A673 (cell line): ENCODE measurements at regions not wholly inside any gene's neighbourhood (a gene's known extent, or its start where the extent isn't known, plus 50 kb on each side); places are given as distances from the start of the nearest gene placed in this dataset.

ENCODE experiments used
- BruUV-seq: library from RNA; stranded (reverse); fragments of 400-500 nt; replicated peaks from 2 replicates; lab custom pipeline; 2021; lab: Mats Ljungman, UMichigan
- CTCF ChIA-PET: fragments of 300-600 bp; sonication (Branson Sonifier 250); formaldehyde crosslinking; loops from one replicate; lab custom pipeline; 2022; ENCODE audit warnings: antibody characterized with exemption; lab: Charles Lee
- POLR2A ChIA-PET: fragments of 300-600 bp; sonication (Branson Sonifier 250); formaldehyde crosslinking; loops from one replicate; lab custom pipeline; 2022; ENCODE audit warnings: antibody characterized with exemption; ENCODE audit not compliant: low non-redundant PET; lab: Charles Lee
- DNase-seq: peaks from one replicate; pipeline ENCODE4 v3.0.0-alpha.2; 2015; ENCODE audit warnings: low spot score
- H3K27ac ChIP-seq: fragments of 200-600 bp; sonication (generic); 2 replicates; pipeline ENCODE4 v1.5.1; 2016; ENCODE audit warnings: mixed run types, low read depth, mild to moderate bottlenecking, mixed read lengths, antibody characterized with exemption, low read length; ENCODE audit not compliant: poor library complexity, severe bottlenecking
- H3K27me3 ChIP-seq: fragments of 200-600 bp; sonication (generic); replicated peaks from 2 replicates; pipeline ENCODE4 v1.6.1; 2017; ENCODE audit warnings: mixed run types, low read depth, mild to moderate bottlenecking, mixed read lengths, antibody characterized with exemption, low read length; ENCODE audit not compliant: insufficient read depth, poor library complexity
- H3K36me3 ChIP-seq: fragments of 200-600 bp; sonication (generic); 2 replicates; pipeline ENCODE4 v1.6.1; 2016; ENCODE audit warnings: mixed run types, mild to moderate bottlenecking, mixed read lengths, antibody characterized with exemption, low read length; ENCODE audit not compliant: insufficient read depth, poor library complexity, severe bottlenecking
- H3K4me1 ChIP-seq: fragments of 200-600 bp; sonication (generic); 2 replicates; pipeline ENCODE4 v1.6.1; 2017; ENCODE audit warnings: mixed run types, mild to moderate bottlenecking, mixed read lengths, antibody characterized with exemption, low read length; ENCODE audit not compliant: insufficient read depth, poor library complexity, severe bottlenecking
- H3K4me3 ChIP-seq: fragments of 200-600 bp; sonication (generic); 2 replicates; pipeline ENCODE4 v1.5.1; 2016; ENCODE audit warnings: low read depth, mixed run types, mild to moderate bottlenecking, mixed read lengths, low read length; ENCODE audit not compliant: poor library complexity, severe bottlenecking
- H3K9me3 ChIP-seq: fragments of 200-600 bp; sonication (generic); 2 replicates; pipeline ENCODE4 v1.6.1; 2016; ENCODE audit warnings: mixed run types, low read depth, mild to moderate bottlenecking, mixed read lengths, antibody characterized with exemption, low read length; ENCODE audit not compliant: poor library complexity, severe bottlenecking
- EZH2 ChIP-seq: fragments of 200-600 bp; sonication (generic); IDR thresholded peaks from 2 replicates; pipeline ENCODE4 v1.6.1; 2017; ENCODE audit warnings: borderline replicate concordance, low read depth, mild to moderate bottlenecking, mixed read lengths, antibody characterized with exemption, low read length; ENCODE audit not compliant: poor library complexity, severe bottlenecking
- intact Hi-C: fragments of 100-400 bp; cut with micrococcal nuclease; formaldehyde crosslinking; loops from one replicate; pipeline ENCODE4 v1.10.0; 2022; ENCODE audit not compliant: unreplicated experiment
- TF ChIP-seq, protein P1 (sequence below): fragments of 300-800, 200-600 bp; sonication (generic); conservative IDR thresholded peaks from 2 replicates; pipeline ENCODE4 v1.5.1; 2017; ENCODE audit warnings: low read depth, mild to moderate bottlenecking, antibody characterized with exemption, low read length, moderate library complexity, mixed read lengths

DNA sequence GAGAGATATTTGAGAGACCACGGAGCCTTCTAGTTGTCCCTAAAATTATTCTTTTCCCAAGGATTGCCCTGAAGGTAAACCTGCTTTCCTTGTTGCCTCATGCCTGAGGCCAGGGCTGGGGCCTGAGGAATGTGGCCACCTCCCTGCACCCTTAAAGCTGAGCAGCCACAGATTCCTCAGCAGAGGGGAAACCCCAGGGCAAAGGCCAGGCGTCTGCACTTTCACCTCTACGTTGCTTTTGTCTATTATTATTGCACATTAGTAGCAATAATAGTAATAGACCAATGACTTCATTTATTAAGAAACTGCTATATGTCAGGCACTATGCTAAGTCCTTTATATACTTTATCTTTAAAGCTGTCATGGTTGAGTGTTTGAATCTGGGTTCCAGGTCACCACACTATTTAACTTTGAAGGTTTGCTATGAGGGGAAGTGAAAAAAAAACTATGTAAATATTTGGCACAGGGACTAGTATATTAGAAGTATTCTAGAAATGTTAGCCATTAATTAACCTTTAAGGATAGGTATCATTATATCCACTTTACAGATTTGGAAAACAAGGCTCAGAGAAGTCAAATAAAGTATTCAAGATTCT is 104.2 kb downstream of the LRRC30 start:
- TF ChIP-seq, protein P1, sequence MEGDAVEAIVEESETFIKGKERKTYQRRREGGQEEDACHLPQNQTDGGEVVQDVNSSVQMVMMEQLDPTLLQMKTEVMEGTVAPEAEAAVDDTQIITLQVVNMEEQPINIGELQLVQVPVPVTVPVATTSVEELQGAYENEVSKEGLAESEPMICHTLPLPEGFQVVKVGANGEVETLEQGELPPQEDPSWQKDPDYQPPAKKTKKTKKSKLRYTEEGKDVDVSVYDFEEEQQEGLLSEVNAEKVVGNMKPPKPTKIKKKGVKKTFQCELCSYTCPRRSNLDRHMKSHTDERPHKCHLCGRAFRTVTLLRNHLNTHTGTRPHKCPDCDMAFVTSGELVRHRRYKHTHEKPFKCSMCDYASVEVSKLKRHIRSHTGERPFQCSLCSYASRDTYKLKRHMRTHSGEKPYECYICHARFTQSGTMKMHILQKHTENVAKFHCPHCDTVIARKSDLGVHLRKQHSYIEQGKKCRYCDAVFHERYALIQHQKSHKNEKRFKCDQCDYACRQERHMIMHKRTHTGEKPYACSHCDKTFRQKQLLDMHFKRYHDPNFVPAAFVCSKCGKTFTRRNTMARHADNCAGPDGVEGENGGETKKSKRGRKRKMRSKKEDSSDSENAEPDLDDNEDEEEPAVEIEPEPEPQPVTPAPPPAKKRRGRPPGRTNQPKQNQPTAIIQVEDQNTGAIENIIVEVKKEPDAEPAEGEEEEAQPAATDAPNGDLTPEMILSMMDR: no peak
- no peak for TF ChIP-seq EZH2
- BruUV-seq: no TSS peak
- ChIA-PET POLR2A (interaction anchor here (0.5 kb wide), 1 partner anchor 401 kb away, joined by 3 read pairs; no protein-coding TSS in a partner anchor), CTCF (no interaction called here)
- Histone ChIP-seq H3K27ac (no peak overlapping the region), H3K4me1 (no peaks in the 10 kb centered on the region), H3K4me3 (no peak overlapping the region), H3K9me3 (peaks cover 44% of the 10 kb centered on the region), H3K36me3 (no peaks in the 10 kb centered on the region), H3K27me3 (no peaks in the 10 kb centered on the region)
- intact Hi-C loops: no loop called here
- no peak for DNase-seq

DNA sequence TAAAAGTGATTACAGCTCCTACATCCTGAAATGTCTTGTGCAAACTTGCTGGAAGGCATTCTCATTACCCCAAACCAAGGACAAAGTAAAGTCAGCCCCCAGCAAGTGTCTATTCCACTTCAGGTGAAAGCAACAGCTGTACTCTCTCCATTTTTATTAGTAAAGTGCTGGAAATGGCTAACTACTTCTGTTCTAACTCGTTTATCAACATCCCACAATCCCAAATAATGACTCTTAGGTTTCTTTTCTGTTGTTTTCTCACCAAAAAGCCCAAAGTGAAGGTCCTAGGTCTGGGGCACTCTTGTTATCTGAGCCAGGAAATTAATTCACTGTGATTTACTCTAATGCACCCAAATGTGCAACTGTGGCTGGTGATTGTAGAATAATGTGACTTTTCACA is 105.7 kb downstream of the LRRC30 start:
- no peak overlapping the region for H3K4me3 ChIP-seq
- H3K36me3 ChIP-seq: no peaks in the 10 kb centered on the region
- no peak for DNase-seq
- TF ChIP-seq, protein P1: no peak
- TF ChIP-seq EZH2: no peak
- intact Hi-C loops: no loop called here
- BruUV-seq: no TSS peak
- H3K27me3 ChIP-seq: no peaks in the 10 kb centered on the region
- ChIA-PET CTCF (no interaction called here), POLR2A (no interaction called here)
- peaks cover 39% of the 10 kb centered on the region for H3K9me3 ChIP-seq
- no peaks in the 10 kb centered on the region for H3K4me1 ChIP-seq
- no peak overlapping the region for H3K27ac ChIP-seq

DNA sequence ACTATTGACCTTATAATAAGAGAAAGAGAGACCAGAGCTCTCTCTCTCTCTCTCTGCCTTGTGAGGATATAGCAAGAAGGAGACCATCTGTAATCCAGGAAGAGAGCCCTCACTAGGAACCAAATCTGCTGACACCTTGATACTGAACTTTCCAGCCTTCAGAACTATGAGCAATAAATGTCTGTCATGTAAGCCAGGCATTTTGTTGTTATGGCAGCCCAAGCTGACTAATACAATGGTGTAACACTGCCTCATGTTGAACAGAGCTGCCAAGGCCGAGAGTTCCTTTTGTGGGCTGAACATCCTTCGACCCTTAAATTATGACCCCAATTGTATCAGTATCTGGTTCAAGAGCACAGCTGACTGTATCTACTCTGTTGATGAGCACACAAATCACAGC is 108.0 kb downstream of the LRRC30 start:
- POLR2A ChIA-PET: no interaction called here
- Histone ChIP-seq H3K27me3 (no peaks in the 10 kb centered on the region), H3K4me3 (no peak overlapping the region), H3K4me1 (no peaks in the 10 kb centered on the region), H3K27ac (no peak overlapping the region), H3K36me3 (no peaks in the 10 kb centered on the region), H3K9me3 (peaks cover 33% of the 10 kb centered on the region)
- no peak for DNase-seq
- no TSS peak for BruUV-seq
- TF ChIP-seq, protein P1: no peak
- no peak for TF ChIP-seq EZH2
- CTCF ChIA-PET: no interaction called here
- intact Hi-C loops: no loop called here
